ENCODE measurements at regions not wholly inside any gene's neighbourhood (a gene's known extent, or its start where the extent isn't known, plus 50 kb on each side); places are given as distances from the start of the nearest gene placed in this dataset.

- Histone ChIP-seq H3K27ac (ENCODE audit: low read depth in 1 of 2, low read length in 2 of 2) (no peak overlapping the region), H3K27me3 (ENCODE audit: control insufficient read depth in 1 of 2, insufficient read depth in 2 of 2, low read length in 1 of 2) (no peaks in the 10 kb centered on the region), H3K36me3 (ENCODE audit: control insufficient read depth in 1 of 2, insufficient read depth in 2 of 2, low read length in 1 of 2) (no peaks in the 10 kb centered on the region), H3K4me1 (ENCODE audit: control insufficient read depth in 1 of 2, insufficient read depth in 2 of 2, low read length in 2 of 2) (peaks cover 0 to 4% of the 10 kb centered on the region in 2 donors), H3K4me3 (ENCODE audit: low read length in 2 of 2) (no peak overlapping the region), H3K9me3 (ENCODE audit: control insufficient read depth, low read length) (no peaks in the 10 kb centered on the region)
- ATAC-seq (ENCODE audit: low FRiP score) (no peak), DNase-seq (no peak)
- 0 to 6% methylated on average over 1 of the region's 1 CpG for WGBS, 2 donors
- intact Hi-C loops (cut with DNase I) = loop anchor here in 1 of 2 donors (5.0 kb wide), 1 partner anchor 49 kb away; no protein-coding TSS in a partner anchor
Measured at GRCh38 chr2:223418604-223419199, 183.5 kb downstream of the SCG2 start.

- peaks cover 0 to 2% of the 10 kb centered on the region in 2 donors for H3K4me1 ChIP-seq (ENCODE audit: control insufficient read depth in 1 of 2, insufficient read depth in 2 of 2, low read length in 2 of 2)
- no peaks in the 10 kb centered on the region for H3K9me3 ChIP-seq (ENCODE audit: control insufficient read depth, low read length)
- intact Hi-C loops (cut with DNase I) = no loop called here
- DNase-seq = no peak
- no peak overlapping the region for H3K27ac ChIP-seq (ENCODE audit: low read depth in 1 of 2, low read length in 2 of 2)
- H3K4me3 ChIP-seq (ENCODE audit: low read length in 2 of 2) = no peak overlapping the region
- no peak for ATAC-seq (ENCODE audit: low FRiP score)
- H3K36me3 ChIP-seq (ENCODE audit: control insufficient read depth in 1 of 2, insufficient read depth in 2 of 2, low read length in 1 of 2) = no peaks in the 10 kb centered on the region
- 88 to 90% methylated on average over 1 of the region's 1 CpG for WGBS, 2 donors
- no peaks in the 10 kb centered on the region for H3K27me3 ChIP-seq (ENCODE audit: control insufficient read depth in 1 of 2, insufficient read depth in 2 of 2, low read length in 1 of 2)
Measured at GRCh38 chr2:223420048-223420447, 182.1 kb downstream of the SCG2 start.

- 85 to 88% methylated on average over 1 of the region's 1 CpG for WGBS, 2 donors
- no peak overlapping the region for H3K27ac ChIP-seq (ENCODE audit: low read depth in 1 of 2, low read length in 2 of 2)
Measured at GRCh38 chr2:223431479-223431878, 170.7 kb downstream of the SCG2 start.

GRCh38 chr2:223433461-223433860 is 168.7 kb downstream of the SCG2 start:
- no peak for ATAC-seq (ENCODE audit: low FRiP score)
- Histone ChIP-seq H3K27me3 (ENCODE audit: control insufficient read depth in 1 of 2, insufficient read depth in 2 of 2, low read length in 1 of 2) (no peaks in the 10 kb centered on the region), H3K9me3 (ENCODE audit: control insufficient read depth, low read length) (no peaks in the 10 kb centered on the region), H3K36me3 (ENCODE audit: control insufficient read depth in 1 of 2, insufficient read depth in 2 of 2, low read length in 1 of 2) (no peaks in the 10 kb centered on the region), H3K27ac (ENCODE audit: low read depth in 1 of 2, low read length in 2 of 2) (no peak overlapping the region), H3K4me1 (ENCODE audit: control insufficient read depth in 1 of 2, insufficient read depth in 2 of 2, low read length in 2 of 2) (no peaks in the 10 kb centered on the region), H3K4me3 (ENCODE audit: low read length in 2 of 2) (no peak overlapping the region)
- no peak for DNase-seq
- 88 to 96% methylated on average over 5 of the region's 5 CpGs for WGBS, 2 donors
- intact Hi-C loops (cut with DNase I) = no loop called here

More at GRCh38 chr2:223431479-223431878, 170.7 kb downstream of the SCG2 start:
- no peaks in the 10 kb centered on the region for H3K36me3 ChIP-seq (ENCODE audit: control insufficient read depth in 1 of 2, insufficient read depth in 2 of 2, low read length in 1 of 2)
- intact Hi-C loops (cut with DNase I) = no loop called here
- no peaks in the 10 kb centered on the region for H3K4me1 ChIP-seq (ENCODE audit: control insufficient read depth in 1 of 2, insufficient read depth in 2 of 2, low read length in 2 of 2)
- H3K4me3 ChIP-seq (ENCODE audit: low read length in 2 of 2) = no peak overlapping the region
- no peaks in the 10 kb centered on the region for H3K9me3 ChIP-seq (ENCODE audit: control insufficient read depth, low read length)
- no peak for ATAC-seq (ENCODE audit: low FRiP score)
- DNase-seq = no peak
- no peaks in the 10 kb centered on the region for H3K27me3 ChIP-seq (ENCODE audit: control insufficient read depth in 1 of 2, insufficient read depth in 2 of 2, low read length in 1 of 2)

- H3K27ac ChIP-seq (ENCODE audit: low read depth in 1 of 2, low read length in 2 of 2) = no peak overlapping the region
- DNase-seq (no peak), ATAC-seq (ENCODE audit: low FRiP score) (no peak)
- H3K27me3 ChIP-seq (ENCODE audit: control insufficient read depth in 1 of 2, insufficient read depth in 2 of 2, low read length in 1 of 2) = no peaks in the 10 kb centered on the region
- 92 to 94% methylated on average over 4 of the region's 4 CpGs for WGBS, 2 donors
- no peak overlapping the region for H3K4me3 ChIP-seq (ENCODE audit: low read length in 2 of 2)
- H3K36me3 ChIP-seq (ENCODE audit: control insufficient read depth in 1 of 2, insufficient read depth in 2 of 2, low read length in 1 of 2) = no peaks in the 10 kb centered on the region
- H3K4me1 ChIP-seq (ENCODE audit: control insufficient read depth in 1 of 2, insufficient read depth in 2 of 2, low read length in 2 of 2) = peaks cover 0 to 2% of the 10 kb centered on the region in 2 donors
- intact Hi-C loops (cut with DNase I) = no loop called here
- H3K9me3 ChIP-seq (ENCODE audit: control insufficient read depth, low read length) = no peaks in the 10 kb centered on the region
Measured at GRCh38 chr2:223437788-223438187, 164.4 kb downstream of the SCG2 start.

- intact Hi-C loops (cut with DNase I) = no loop called here
- 74 to 80% methylated on average over 1 of the region's 1 CpG for WGBS, 2 donors
- Histone ChIP-seq H3K4me3 (ENCODE audit: low read length in 2 of 2) (no peak overlapping the region), H3K9me3 (ENCODE audit: control insufficient read depth, low read length) (no peaks in the 10 kb centered on the region), H3K27me3 (ENCODE audit: control insufficient read depth in 1 of 2, insufficient read depth in 2 of 2, low read length in 1 of 2) (no peaks in the 10 kb centered on the region), H3K27ac (ENCODE audit: low read depth in 1 of 2, low read length in 2 of 2) (no peak overlapping the region), H3K4me1 (ENCODE audit: control insufficient read depth in 1 of 2, insufficient read depth in 2 of 2, low read length in 2 of 2) (peaks cover 0 to 5% of the 10 kb centered on the region in 2 donors), H3K36me3 (ENCODE audit: control insufficient read depth in 1 of 2, insufficient read depth in 2 of 2, low read length in 1 of 2) (no peaks in the 10 kb centered on the region)
- ATAC-seq (ENCODE audit: low FRiP score) = no peak
- DNase-seq = no peak
Measured at GRCh38 chr2:223439184-223439583, 163.0 kb downstream of the SCG2 start.

- Histone ChIP-seq H3K4me1 (ENCODE audit: control insufficient read depth in 1 of 2, insufficient read depth in 2 of 2, low read length in 2 of 2) (peaks cover 0 to 5% of the 10 kb centered on the region in 2 donors), H3K36me3 (ENCODE audit: control insufficient read depth in 1 of 2, insufficient read depth in 2 of 2, low read length in 1 of 2) (no peaks in the 10 kb centered on the region), H3K27me3 (ENCODE audit: control insufficient read depth in 1 of 2, insufficient read depth in 2 of 2, low read length in 1 of 2) (no peaks in the 10 kb centered on the region), H3K4me3 (ENCODE audit: low read length in 2 of 2) (no peak overlapping the region), H3K9me3 (ENCODE audit: control insufficient read depth, low read length) (no peaks in the 10 kb centered on the region), H3K27ac (ENCODE audit: low read depth in 1 of 2, low read length in 2 of 2) (no peak overlapping the region)
- intact Hi-C loops (cut with DNase I) = no loop called here
- WGBS, 2 donors = 67 to 88% methylated on average over 1 of the region's 1 CpG
- no peak for ATAC-seq (ENCODE audit: low FRiP score)
- no peak for DNase-seq
Measured at GRCh38 chr2:223439786-223440185, 162.4 kb downstream of the SCG2 start.

GRCh38 chr2:223442847-223443246 is 159.3 kb downstream of the SCG2 start:
- no peaks in the 10 kb centered on the region for H3K27me3 ChIP-seq (ENCODE audit: control insufficient read depth in 1 of 2, insufficient read depth in 2 of 2, low read length in 1 of 2)
- peaks cover 0 to 5% of the 10 kb centered on the region in 2 donors for H3K4me1 ChIP-seq (ENCODE audit: control insufficient read depth in 1 of 2, insufficient read depth in 2 of 2, low read length in 2 of 2)
- no peak for DNase-seq
- intact Hi-C loops (cut with DNase I) = no loop called here
- H3K9me3 ChIP-seq (ENCODE audit: control insufficient read depth, low read length) = no peaks in the 10 kb centered on the region
- 2 to 4% methylated on average over 2 of the region's 2 CpGs for WGBS, 2 donors
- no peaks in the 10 kb centered on the region for H3K36me3 ChIP-seq (ENCODE audit: control insufficient read depth in 1 of 2, insufficient read depth in 2 of 2, low read length in 1 of 2)
- H3K4me3 ChIP-seq (ENCODE audit: low read length in 2 of 2) = no peak overlapping the region
- H3K27ac ChIP-seq (ENCODE audit: low read depth in 1 of 2, low read length in 2 of 2) = no peak overlapping the region
- ATAC-seq (ENCODE audit: low FRiP score) = no peak

- intact Hi-C loops (cut with DNase I) = loop anchor here in 1 of 2 donors (10.0 kb wide), 1 partner anchor 475 kb away; no protein-coding TSS in a partner anchor
- ATAC-seq (ENCODE audit: low FRiP score) = no peak
- Histone ChIP-seq H3K27me3 (ENCODE audit: control insufficient read depth in 1 of 2, insufficient read depth in 2 of 2, low read length in 1 of 2) (no peaks in the 10 kb centered on the region), H3K36me3 (ENCODE audit: control insufficient read depth in 1 of 2, insufficient read depth in 2 of 2, low read length in 1 of 2) (no peaks in the 10 kb centered on the region), H3K4me1 (ENCODE audit: control insufficient read depth in 1 of 2, insufficient read depth in 2 of 2, low read length in 2 of 2) (no peaks in the 10 kb centered on the region), H3K27ac (ENCODE audit: low read depth in 1 of 2, low read length in 2 of 2) (no peak overlapping the region), H3K4me3 (ENCODE audit: low read length in 2 of 2) (no peak overlapping the region), H3K9me3 (ENCODE audit: control insufficient read depth, low read length) (no peaks in the 10 kb centered on the region)
- WGBS, 2 donors = 88 to 93% methylated on average over 3 of the region's 3 CpGs
- no peak for DNase-seq
Measured at GRCh38 chr2:223450246-223450645, 151.9 kb downstream of the SCG2 start.
